Muscle layer of duodenum (tissue), 2 donors: ENCODE measurements at regions not wholly inside any gene's neighbourhood (a gene's known extent, or its start where the extent isn't known, plus 50 kb on each side); places are given as distances from the start of the nearest gene placed in this dataset.
"Not testable (repeated sequence)": the region's sequence is repeated elsewhere in the genome, so short reads cannot be mapped to it uniquely, and the experiment has no call there.

Experiments used
- H3K27ac ChIP-seq: one replicate; pipeline ENCODE4 v1.7.0; 2013; ENCODE audit warnings: mild to moderate bottlenecking, low read length
- H3K27me3 ChIP-seq: one replicate; pipeline ENCODE4 v1.7.0; 2013; ENCODE audit warnings: low read depth, mild to moderate bottlenecking, control low read depth, low read length
- H3K36me3 ChIP-seq, 2 donors: one replicate each; pipeline ENCODE4 v1.7.0; 2013; ENCODE audit warnings: low read length in 2 of 2, control low read depth in 1 of 2, mild to moderate bottlenecking in 1 of 2; ENCODE audit not compliant: insufficient read depth in 2 of 2, control insufficient read depth in 1 of 2
- H3K4me1 ChIP-seq, 2 donors: one replicate each; pipeline ENCODE4 v1.7.0; 2013; ENCODE audit warnings: low read length in 2 of 2, mild to moderate bottlenecking in 2 of 2, control low read depth in 1 of 2, moderate library complexity in 1 of 2; ENCODE audit not compliant: insufficient read depth in 2 of 2, control insufficient read depth in 1 of 2
- H3K4me3 ChIP-seq, 2 donors: one replicate each; pipeline ENCODE4 v1.7.0; 2013; ENCODE audit warnings: low read length in 2 of 2, low read depth in 1 of 2, mild to moderate bottlenecking in 1 of 2
- H3K9me3 ChIP-seq, 2 donors: one replicate each; pipeline ENCODE4 v1.7.0; 2013; ENCODE audit warnings: low read length in 2 of 2, control low read depth in 1 of 2, mild to moderate bottlenecking in 1 of 2; ENCODE audit not compliant: control insufficient read depth in 1 of 2
- donor health status: healthy.

GRCh38 chrX:55907968-55908607 is 190.5 kb downstream of the RRAGB start:
- Histone ChIP-seq H3K4me1 (peaks cover 0 to 3% of the 10 kb centered on the region in 2 donors), H3K27me3 (no peaks in the 10 kb centered on the region), H3K4me3 (peak overlapping the region; percentile 82 to 90), H3K27ac (peak overlapping the region; percentile 79), H3K9me3 (no peaks in the 10 kb centered on the region), H3K36me3 (no peaks in the 10 kb centered on the region)

GRCh38 chrX:55908661-55909212 is 191.2 kb downstream of the RRAGB start:
- Histone ChIP-seq H3K27me3 (no peaks in the 10 kb centered on the region), H3K36me3 (no peaks in the 10 kb centered on the region), H3K4me3 (peak overlapping the region; percentile 82 to 90), H3K27ac (peak overlapping the region; percentile 79), H3K9me3 (no peaks in the 10 kb centered on the region), H3K4me1 (peaks cover 0 to 3% of the 10 kb centered on the region in 2 donors)

GRCh38 chrX:55919367-55920221 is 202.0 kb downstream of the RRAGB start:
- Histone ChIP-seq H3K27me3 (no peaks in the 10 kb centered on the region), H3K4me1 (no peaks in the 10 kb centered on the region), H3K9me3 (peaks cover 0 to 3% of the 10 kb centered on the region in 2 donors), H3K36me3 (no peaks in the 10 kb centered on the region), H3K4me3 (no peak overlapping the region), H3K27ac (no peak overlapping the region)

GRCh38 chrX:55924574-55924973 is 207.0 kb downstream of the RRAGB start:
- Histone ChIP-seq H3K27ac (no peak overlapping the region), H3K4me3 (no peak overlapping the region), H3K9me3 (peaks cover 0 to 3% of the 10 kb centered on the region in 2 donors), H3K36me3 (no peaks in the 10 kb centered on the region), H3K27me3 (no peaks in the 10 kb centered on the region), H3K4me1 (no peaks in the 10 kb centered on the region)

GRCh38 chrX:55928529-55928928 is 211.0 kb downstream of the RRAGB start:
- H3K27ac ChIP-seq, H3K4me1 ChIP-seq, H3K36me3 ChIP-seq, H3K4me3 ChIP-seq, H3K27me3 ChIP-seq, H3K9me3 ChIP-seq: not testable (repeated sequence)
